ENCODE measurements at regions not wholly inside any gene's neighbourhood (a gene's known extent, or its start where the extent isn't known, plus 50 kb on each side); places are given as distances from the start of the nearest gene placed in this dataset.
"Not testable (repeated sequence)": the region's sequence is repeated elsewhere in the genome, so short reads cannot be mapped to it uniquely, and the experiment has no call there.

- no peak for TF ChIP-seq CTCF (IDR thresholded peaks at IDR 0.05)
- ATAC-seq (no peak), DNase-seq (no peak)
- intact Hi-C loops (cut with micrococcal nuclease): no loop called here
- Mint-ChIP-seq H3K4me3 (no peak overlapping the region), H3K4me1 (ENCODE audit: low read depth) (no peaks in the 10 kb centered on the region), H3K27ac (no peak overlapping the region), H3K9me3 (no peaks in the 10 kb centered on the region), H3K36me3 (ENCODE audit: low read depth) (no peaks in the 10 kb centered on the region), H3K27me3 (peaks cover 3% of the 10 kb centered on the region)
- ChIA-PET POLR2A (no interaction called here), CTCF (no interaction called here)
Measured at GRCh38 chr4:3936184-3936583, 170.0 kb downstream of the ADRA2C start.

GRCh38 chr4:3937849-3938562 lies 171.8 kb downstream of the ADRA2C start:
- H3K9me3 Mint-ChIP-seq; H3K27ac Mint-ChIP-seq; intact Hi-C loops (cut with micrococcal nuclease): not testable (repeated sequence)

GRCh38 chr4:3938676-3939075 lies 172.5 kb downstream of the ADRA2C start:
- CTCF ChIA-PET: interaction anchor here (1.6 kb wide), 1 partner anchor 44 kb away, joined by 3 read pairs; no protein-coding TSS in a partner anchor
- POLR2A ChIA-PET; DNase-seq; ATAC-seq; H3K4me1 Mint-ChIP-seq (ENCODE audit: low read depth); H3K36me3 Mint-ChIP-seq (ENCODE audit: low read depth); H3K4me3 Mint-ChIP-seq; H3K27ac Mint-ChIP-seq; H3K9me3 Mint-ChIP-seq; H3K27me3 Mint-ChIP-seq; intact Hi-C loops (cut with micrococcal nuclease): not testable (repeated sequence)

More at GRCh38 chr4:3937849-3938562, 171.8 kb downstream of the ADRA2C start:
- POLR2A ChIA-PET; CTCF ChIA-PET; H3K4me1 Mint-ChIP-seq (ENCODE audit: low read depth); H3K27me3 Mint-ChIP-seq; H3K4me3 Mint-ChIP-seq; H3K36me3 Mint-ChIP-seq (ENCODE audit: low read depth); ATAC-seq: not testable (repeated sequence)
- DNase-seq: peak; percentile 20

GRCh38 chr4:3939954-3940591 lies 173.9 kb downstream of the ADRA2C start:
- POLR2A ChIA-PET; H3K4me3 Mint-ChIP-seq; ATAC-seq; H3K36me3 Mint-ChIP-seq (ENCODE audit: low read depth); H3K4me1 Mint-ChIP-seq (ENCODE audit: low read depth); H3K27me3 Mint-ChIP-seq; H3K27ac Mint-ChIP-seq; DNase-seq; H3K9me3 Mint-ChIP-seq: not testable (repeated sequence)
- CTCF ChIA-PET: interaction anchor here (0.6 to 1.6 kb wide), 2 partner anchors 45 to 60 kb away, joined by 3 read pairs; no protein-coding TSS in a partner anchor
- intact Hi-C loops (cut with micrococcal nuclease): loop anchor here (5.0 kb wide), 1 partner anchor 48 kb away; no protein-coding TSS in a partner anchor

- H3K4me3 Mint-ChIP-seq; H3K4me1 Mint-ChIP-seq (ENCODE audit: low read depth); DNase-seq; H3K36me3 Mint-ChIP-seq (ENCODE audit: low read depth); H3K27me3 Mint-ChIP-seq; H3K9me3 Mint-ChIP-seq; H3K27ac Mint-ChIP-seq; ATAC-seq: not testable (repeated sequence)
- CTCF ChIA-PET: interaction anchor here (0.7 to 1.6 kb wide), 6 partner anchors 10 to 411 kb away, joined by 3 to 5 read pairs (median 3); no protein-coding TSS in a partner anchor
- POLR2A ChIA-PET: interaction anchor here (0.6 kb wide), 1 partner anchor 166 kb away, joined by 3 read pairs; no protein-coding TSS in a partner anchor
- intact Hi-C loops (cut with micrococcal nuclease): loop anchor here (5.0 kb wide), 1 partner anchor 50 kb away; no protein-coding TSS in a partner anchor
Measured at GRCh38 chr4:3941735-3942522, 175.7 kb downstream of the ADRA2C start.

GRCh38 chr4:3942569-3942971 lies 176.4 kb downstream of the ADRA2C start:
- not testable (repeated sequence) for H3K36me3 Mint-ChIP-seq (ENCODE audit: low read depth); H3K4me3 Mint-ChIP-seq; ATAC-seq; H3K4me1 Mint-ChIP-seq (ENCODE audit: low read depth); H3K9me3 Mint-ChIP-seq; H3K27me3 Mint-ChIP-seq; H3K27ac Mint-ChIP-seq
- DNase-seq: peak; percentile 77
- ChIA-PET CTCF (interaction anchor here (0.7 to 1.6 kb wide), 6 partner anchors 9 to 412 kb away, joined by 3 to 5 read pairs (median 3); no protein-coding TSS in a partner anchor), POLR2A (interaction anchor here (0.6 kb wide), 1 partner anchor 166 kb away, joined by 3 read pairs; no protein-coding TSS in a partner anchor)
- peak; percentile 68 for TF ChIP-seq CTCF (IDR thresholded peaks at IDR 0.05)
- intact Hi-C loops (cut with micrococcal nuclease): loop anchor here (5.0 kb wide), 1 partner anchor 50 kb away; no protein-coding TSS in a partner anchor

GRCh38 chr4:3943051-3943450 lies 176.9 kb downstream of the ADRA2C start:
- H3K36me3 Mint-ChIP-seq (ENCODE audit: low read depth); ATAC-seq; POLR2A ChIA-PET; H3K27me3 Mint-ChIP-seq; H3K27ac Mint-ChIP-seq; H3K9me3 Mint-ChIP-seq; H3K4me3 Mint-ChIP-seq; H3K4me1 Mint-ChIP-seq (ENCODE audit: low read depth); DNase-seq: not testable (repeated sequence)
- CTCF ChIA-PET: interaction anchor here (1.1 to 1.6 kb wide), 3 partner anchors 9 to 412 kb away, joined by 3 to 5 read pairs (median 3); no protein-coding TSS in a partner anchor
- intact Hi-C loops (cut with micrococcal nuclease): loop anchor here (5.0 kb wide), 1 partner anchor 51 kb away; no protein-coding TSS in a partner anchor
